SK-N-SH (cell line): ENCODE measurements at regions not wholly inside any gene's neighbourhood (a gene's known extent, or its start where the extent isn't known, plus 50 kb on each side); places are given as distances from the start of the nearest gene placed in this dataset.

Experiments used
- CHD2 ChIP-seq: fragments of 150-350 bp; IDR thresholded peaks from 2 replicates; pipeline ENCODE4 v1.6.1; 2018; ENCODE audit warnings: low read length; ENCODE audit not compliant: partially characterized antibody
- POLR2AphosphoS5 ChIP-seq: IDR thresholded peaks from 2 replicates; pipeline ENCODE4 v1.6.1; 2012; ENCODE audit warnings: low read depth, low read length
- SMC3 ChIP-seq: IDR thresholded peaks from 2 replicates; pipeline ENCODE4 v1.6.1; 2012; ENCODE audit warnings: low read depth, low read length, improper control_type of control experiment
- TEAD4 ChIP-seq: IDR thresholded peaks from 2 replicates; pipeline ENCODE4 v1.4.0; 2012; ENCODE audit warnings: mild to moderate bottlenecking, borderline replicate concordance; ENCODE audit not compliant: insufficient read depth
- TF ChIP-seq, protein P1 (sequence below): fragments of 200-600 bp; sonication (generic); IDR thresholded peaks from 2 replicates; pipeline ENCODE4 v1.6.1; 2017; ENCODE audit warnings: antibody characterized with exemption, mild to moderate bottlenecking, moderate library complexity

DNA sequence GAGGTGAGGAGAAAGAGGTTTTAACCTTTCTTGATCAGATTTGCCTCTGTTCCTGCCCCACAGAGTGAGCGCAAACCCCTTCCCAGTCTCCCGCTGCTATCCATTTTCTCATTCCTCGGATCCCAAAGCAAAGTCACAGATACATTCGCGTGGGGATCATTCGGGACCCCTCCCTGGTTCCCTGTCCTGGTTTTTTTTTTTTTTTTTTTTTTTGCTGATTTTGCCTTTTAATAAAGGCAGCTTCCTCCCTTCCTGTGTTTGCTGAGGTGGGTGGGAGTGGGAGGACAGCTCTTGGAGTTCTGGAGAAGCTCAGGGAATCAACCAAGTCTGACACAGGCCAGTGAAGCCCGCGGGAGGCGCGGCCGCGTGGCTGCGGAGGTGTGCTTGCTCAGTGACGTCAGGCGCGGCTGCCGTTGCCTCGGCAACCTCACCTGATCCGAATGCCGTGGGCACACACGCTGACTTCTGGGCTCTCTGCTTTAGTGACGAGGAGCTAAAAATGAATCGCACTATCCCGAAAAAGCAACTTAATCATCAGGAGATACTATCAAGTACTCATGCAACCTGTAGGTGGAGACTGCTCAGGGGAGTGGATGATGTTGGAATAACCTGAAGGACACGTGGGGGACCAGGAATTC lies 106.4 kb downstream of the TBX19 start:
- TF ChIP-seq, protein P1, sequence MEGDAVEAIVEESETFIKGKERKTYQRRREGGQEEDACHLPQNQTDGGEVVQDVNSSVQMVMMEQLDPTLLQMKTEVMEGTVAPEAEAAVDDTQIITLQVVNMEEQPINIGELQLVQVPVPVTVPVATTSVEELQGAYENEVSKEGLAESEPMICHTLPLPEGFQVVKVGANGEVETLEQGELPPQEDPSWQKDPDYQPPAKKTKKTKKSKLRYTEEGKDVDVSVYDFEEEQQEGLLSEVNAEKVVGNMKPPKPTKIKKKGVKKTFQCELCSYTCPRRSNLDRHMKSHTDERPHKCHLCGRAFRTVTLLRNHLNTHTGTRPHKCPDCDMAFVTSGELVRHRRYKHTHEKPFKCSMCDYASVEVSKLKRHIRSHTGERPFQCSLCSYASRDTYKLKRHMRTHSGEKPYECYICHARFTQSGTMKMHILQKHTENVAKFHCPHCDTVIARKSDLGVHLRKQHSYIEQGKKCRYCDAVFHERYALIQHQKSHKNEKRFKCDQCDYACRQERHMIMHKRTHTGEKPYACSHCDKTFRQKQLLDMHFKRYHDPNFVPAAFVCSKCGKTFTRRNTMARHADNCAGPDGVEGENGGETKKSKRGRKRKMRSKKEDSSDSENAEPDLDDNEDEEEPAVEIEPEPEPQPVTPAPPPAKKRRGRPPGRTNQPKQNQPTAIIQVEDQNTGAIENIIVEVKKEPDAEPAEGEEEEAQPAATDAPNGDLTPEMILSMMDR = no peak
- TF ChIP-seq SMC3 (no peak), CHD2 (no peak), TEAD4 (no peak), POLR2AphosphoS5 (no peak)
